ENCODE measurements at regions not wholly inside any gene's neighbourhood (a gene's known extent, or its start where the extent isn't known, plus 50 kb on each side); places are given as distances from the start of the nearest gene placed in this dataset.

DNA sequence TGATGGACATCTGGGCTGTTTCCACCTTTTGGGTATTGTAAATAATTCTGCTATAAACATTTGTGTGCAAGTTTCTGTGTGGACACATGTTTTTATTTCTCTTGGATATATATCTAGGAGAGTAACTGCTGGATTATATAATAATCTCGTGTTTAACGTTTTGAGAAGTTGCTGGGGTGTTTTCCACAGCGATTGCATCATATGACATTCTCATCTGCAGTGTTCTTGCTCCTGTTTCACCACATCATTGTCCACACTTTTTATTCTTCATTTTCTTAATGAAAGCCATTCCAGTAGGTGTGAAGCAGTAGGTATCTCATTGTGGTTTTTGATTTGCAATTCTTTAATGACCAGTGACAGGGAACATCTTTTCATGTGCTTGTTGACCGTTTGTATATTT lies 56.9 kb upstream of the ALKAL2 start:
- Histone ChIP-seq H3K4me3 (ENCODE audit: low read depth, low read length) (no peak overlapping the region), H3K36me3 (ENCODE audit: control insufficient read depth, insufficient read depth, low read length) (no peaks in the 10 kb centered on the region), H3K27me3 (ENCODE audit: control insufficient read depth, insufficient read depth, low read length) (no peaks in the 10 kb centered on the region)
- DNase-seq (ENCODE audit: low read depth) (no peak), FAIRE-seq (no peak)
- TF ChIP-seq, protein P1, sequence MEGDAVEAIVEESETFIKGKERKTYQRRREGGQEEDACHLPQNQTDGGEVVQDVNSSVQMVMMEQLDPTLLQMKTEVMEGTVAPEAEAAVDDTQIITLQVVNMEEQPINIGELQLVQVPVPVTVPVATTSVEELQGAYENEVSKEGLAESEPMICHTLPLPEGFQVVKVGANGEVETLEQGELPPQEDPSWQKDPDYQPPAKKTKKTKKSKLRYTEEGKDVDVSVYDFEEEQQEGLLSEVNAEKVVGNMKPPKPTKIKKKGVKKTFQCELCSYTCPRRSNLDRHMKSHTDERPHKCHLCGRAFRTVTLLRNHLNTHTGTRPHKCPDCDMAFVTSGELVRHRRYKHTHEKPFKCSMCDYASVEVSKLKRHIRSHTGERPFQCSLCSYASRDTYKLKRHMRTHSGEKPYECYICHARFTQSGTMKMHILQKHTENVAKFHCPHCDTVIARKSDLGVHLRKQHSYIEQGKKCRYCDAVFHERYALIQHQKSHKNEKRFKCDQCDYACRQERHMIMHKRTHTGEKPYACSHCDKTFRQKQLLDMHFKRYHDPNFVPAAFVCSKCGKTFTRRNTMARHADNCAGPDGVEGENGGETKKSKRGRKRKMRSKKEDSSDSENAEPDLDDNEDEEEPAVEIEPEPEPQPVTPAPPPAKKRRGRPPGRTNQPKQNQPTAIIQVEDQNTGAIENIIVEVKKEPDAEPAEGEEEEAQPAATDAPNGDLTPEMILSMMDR (IDR thresholded peaks at IDR 0.05; ENCODE audit: insufficient read depth, low read length, severe bottlenecking): no peak

DNA sequence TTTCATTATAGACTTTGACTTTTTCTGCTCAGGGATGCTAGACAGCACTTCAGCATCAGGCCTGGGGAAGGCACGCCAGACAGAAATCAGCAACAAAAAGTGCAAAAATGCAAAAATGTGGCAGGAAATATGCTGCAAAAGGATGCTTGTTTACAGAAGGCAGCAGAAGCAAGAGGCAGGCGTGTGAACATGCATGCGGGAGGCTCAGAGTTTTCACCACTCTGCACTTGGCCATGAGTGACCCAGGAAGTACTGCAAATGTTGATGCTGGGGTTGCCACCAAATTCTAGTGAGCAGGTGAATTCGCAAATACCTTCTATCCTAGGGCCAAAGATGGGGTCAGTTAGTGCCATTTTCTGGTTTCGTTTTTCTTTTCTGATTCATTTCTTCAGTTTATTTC lies 55.5 kb upstream of the ALKAL2 start:
- no peaks in the 10 kb centered on the region for H3K27me3 ChIP-seq (ENCODE audit: control insufficient read depth, insufficient read depth, low read length)
- FAIRE-seq: no peak
- DNase-seq (ENCODE audit: low read depth): no peak
- H3K36me3 ChIP-seq (ENCODE audit: control insufficient read depth, insufficient read depth, low read length): no peaks in the 10 kb centered on the region
- TF ChIP-seq, protein P1 (IDR thresholded peaks at IDR 0.05; ENCODE audit: insufficient read depth, low read length, severe bottlenecking): no peak
- H3K4me3 ChIP-seq (ENCODE audit: low read depth, low read length): no peak overlapping the region

DNA sequence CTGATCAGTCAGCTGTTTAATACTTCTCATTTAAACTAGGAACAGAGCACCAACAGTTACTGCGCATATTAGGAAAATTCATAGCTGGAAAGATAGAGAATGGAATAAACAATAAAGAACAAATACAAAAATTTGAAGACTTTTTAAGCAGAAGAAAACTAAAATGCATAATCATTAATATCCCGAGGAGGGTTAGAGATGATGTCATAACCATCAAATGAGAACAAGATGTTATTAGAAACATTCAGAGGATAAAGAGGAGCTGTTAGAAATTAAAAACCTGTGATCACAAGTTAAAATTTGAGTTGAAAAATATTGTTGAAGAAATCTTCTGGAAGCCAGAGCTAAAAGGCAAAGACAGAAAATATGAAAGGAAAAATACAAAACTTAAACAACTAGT lies 54.0 kb upstream of the ALKAL2 start:
- DNase-seq (ENCODE audit: low read depth) (no peak), FAIRE-seq (no peak)
- no peaks in the 10 kb centered on the region for H3K36me3 ChIP-seq (ENCODE audit: control insufficient read depth, insufficient read depth, low read length)
- H3K4me3 ChIP-seq (ENCODE audit: low read depth, low read length): no peak overlapping the region
- H3K27me3 ChIP-seq (ENCODE audit: control insufficient read depth, insufficient read depth, low read length): no peaks in the 10 kb centered on the region
- TF ChIP-seq, protein P1 (IDR thresholded peaks at IDR 0.05; ENCODE audit: insufficient read depth, low read length, severe bottlenecking): no peak

DNA sequence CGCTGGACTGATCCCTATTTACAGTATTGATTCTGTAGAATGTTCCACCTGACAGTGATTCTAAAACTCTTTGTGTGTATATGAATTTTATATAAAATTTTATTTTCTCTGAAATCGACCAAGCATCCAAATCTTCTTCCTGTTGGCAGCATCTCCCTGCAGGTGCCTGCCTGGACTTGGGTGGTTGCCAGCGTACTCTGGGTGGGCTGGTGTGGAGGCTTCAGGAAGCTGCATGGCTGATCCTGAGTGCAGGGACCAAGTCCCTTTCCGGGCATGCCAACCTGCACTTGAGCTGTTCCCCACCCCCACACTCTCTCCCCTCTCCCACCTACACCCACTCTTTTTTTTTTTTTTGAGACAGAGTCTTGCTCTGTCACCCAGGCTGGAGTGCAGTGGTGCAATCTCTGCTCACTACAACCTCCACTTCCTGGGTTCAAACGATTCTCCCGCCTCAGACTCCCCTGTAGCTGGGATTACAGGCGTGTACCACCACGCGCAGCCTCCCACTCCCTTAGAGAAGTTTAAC lies 53.2 kb upstream of the ALKAL2 start:
- TF ChIP-seq, protein P1 (IDR thresholded peaks at IDR 0.05; ENCODE audit: insufficient read depth, low read length, severe bottlenecking): no peak
- no peaks in the 10 kb centered on the region for H3K27me3 ChIP-seq (ENCODE audit: control insufficient read depth, insufficient read depth, low read length)

More for the DNA sequence above, 53.2 kb upstream of the ALKAL2 start:
- Histone ChIP-seq H3K36me3 (ENCODE audit: control insufficient read depth, insufficient read depth, low read length) (no peaks in the 10 kb centered on the region), H3K4me3 (ENCODE audit: low read depth, low read length) (no peak overlapping the region)
- DNase-seq (ENCODE audit: low read depth) (no peak), FAIRE-seq (no peak)
